Neural cell (in vitro differentiated cells): ENCODE measurements at regions not wholly inside any gene's neighbourhood (a gene's known extent, or its start where the extent isn't known, plus 50 kb on each side); places are given as distances from the start of the nearest gene placed in this dataset.

Experiments used
- H2AFZ ChIP-seq: fragments of 200-600, 300-800 bp; sonication (generic), shearing (Covaris generic); 2 replicates; pipeline ENCODE4 v1.6.0; 2014; ENCODE audit warnings: low read depth, mild to moderate bottlenecking, antibody characterized with exemption, low read length, moderate library complexity
- H3F3A ChIP-seq: fragments of 200-600 bp; shearing (Covaris generic); 2 replicates; pipeline ENCODE4 v1.6.1; 2016; ENCODE audit warnings: mild to moderate bottlenecking, moderate library complexity, mixed read lengths, antibody characterized with exemption, low read length; ENCODE audit not compliant: insufficient read depth, poor library complexity, severe bottlenecking
- H3K27ac ChIP-seq: fragments of 200-600, 300-800 bp; sonication (generic), shearing (Covaris generic); 2 replicates; pipeline ENCODE4 v1.5.1; 2014; ENCODE audit warnings: mild to moderate bottlenecking, low read length, moderate library complexity
- H3K27me3 ChIP-seq: fragments of 300-800, 200-600 bp; sonication (generic), shearing (Covaris generic); 2 replicates; pipeline ENCODE4 v1.6.0; 2014; ENCODE audit warnings: mild to moderate bottlenecking, low read depth, low read length, moderate library complexity; ENCODE audit not compliant: insufficient read depth
- H3K36me3 ChIP-seq: fragments of 300-800, 200-600 bp; sonication (generic), shearing (Covaris generic); 2 replicates; pipeline ENCODE4 v1.5.1; 2014; ENCODE audit warnings: mild to moderate bottlenecking, antibody characterized with exemption, low read length, moderate library complexity; ENCODE audit not compliant: insufficient read depth
- H3K4me2 ChIP-seq: fragments of 300-800, 200-600 bp; sonication (generic), shearing (Covaris generic); 2 replicates; pipeline ENCODE4 v1.6.0; 2014; ENCODE audit warnings: mild to moderate bottlenecking, low read length
- H3K4me3 ChIP-seq: fragments of 300-800, 200-600 bp; sonication (generic), shearing (Covaris generic); 2 replicates; pipeline ENCODE4 v1.5.1; 2014; ENCODE audit warnings: mild to moderate bottlenecking, low read length, moderate library complexity
- H3K79me2 ChIP-seq: fragments of 200-600 bp; shearing (Covaris generic); replicated peaks from 2 replicates; pipeline ENCODE4 v1.6.0; 2014; ENCODE audit warnings: mild to moderate bottlenecking, low read length, moderate library complexity; ENCODE audit not compliant: insufficient read depth
- H3K9ac ChIP-seq: fragments of 300-800, 200-600 bp; sonication (generic), shearing (Covaris generic); 2 replicates; pipeline ENCODE4 v1.6.1; 2016; ENCODE audit warnings: mild to moderate bottlenecking, low read length, mixed read lengths
- H3K9me2 ChIP-seq: fragments of 200-600 bp; shearing (Covaris generic); 2 replicates; pipeline ENCODE4 v1.6.1; 2016; ENCODE audit warnings: mild to moderate bottlenecking, low read length, mixed read lengths; ENCODE audit not compliant: insufficient read depth
- H3K9me3 ChIP-seq: fragments of 200-600, 300-800 bp; sonication (generic), shearing (Covaris generic); 2 replicates; pipeline ENCODE4 v1.6.1; 2016; ENCODE audit warnings: mild to moderate bottlenecking, mixed run types, low read length, moderate library complexity, mixed read lengths
- H4K20me1 ChIP-seq: fragments of 200-600 bp; shearing (Covaris generic); 2 replicates; pipeline ENCODE4 v1.6.1; 2016; ENCODE audit warnings: mild to moderate bottlenecking, mixed run types; ENCODE audit not compliant: insufficient read depth
- EP300 ChIP-seq: fragments of 450-650 bp; conservative IDR thresholded peaks from 2 replicates; pipeline ENCODE4 v1.6.1; 2014; ENCODE audit warnings: antibody characterized with exemption, mild to moderate bottlenecking, moderate library complexity; ENCODE audit not compliant: poor library complexity, severe bottlenecking
- EZH2 ChIP-seq: fragments of 200-600, 300-800 bp; shearing (Covaris generic), sonication (generic); IDR thresholded peaks from 2 replicates; pipeline ENCODE4 v1.6.1; 2014; ENCODE audit warnings: antibody characterized with exemption, low read length, borderline replicate concordance, mild to moderate bottlenecking; ENCODE audit not compliant: insufficient read depth, poor library complexity, severe bottlenecking
- MXI1 ChIP-seq: fragments of 450-650 bp; conservative IDR thresholded peaks from 2 replicates; pipeline ENCODE4 v1.6.1; 2014; ENCODE audit warnings: antibody characterized with exemption, mild to moderate bottlenecking; ENCODE audit not compliant: poor library complexity, severe bottlenecking
- POLR2AphosphoS5 ChIP-seq: IDR thresholded peaks from 2 replicates; pipeline ENCODE4 v1.6.1; 2012
- RAD21 ChIP-seq: fragments of 450-650 bp; conservative IDR thresholded peaks from 2 replicates; pipeline ENCODE4 v1.6.1; 2014; ENCODE audit warnings: antibody characterized with exemption, mild to moderate bottlenecking, moderate library complexity
- SMC3 ChIP-seq: fragments of 450-650 bp; conservative IDR thresholded peaks from 2 replicates; pipeline ENCODE4 v1.6.1; 2014; ENCODE audit warnings: antibody characterized with exemption, mild to moderate bottlenecking, moderate library complexity; ENCODE audit not compliant: poor library complexity
- TAF1 ChIP-seq: IDR thresholded peaks from 2 replicates; pipeline ENCODE4 v1.6.1; 2012; ENCODE audit warnings: low read depth
- TF ChIP-seq, protein P1 (sequence below): fragments of 450-650 bp; IDR thresholded peaks from 2 replicates; pipeline ENCODE4 v1.5.1; 2014; ENCODE audit warnings: antibody characterized with exemption, mild to moderate bottlenecking, moderate library complexity; ENCODE audit not compliant: poor library complexity, severe bottlenecking
- TF ChIP-seq, protein P2 (sequence below): IDR thresholded peaks from 2 replicates; pipeline ENCODE4 v1.6.1; 2012; ENCODE audit warnings: borderline replicate concordance

DNA sequence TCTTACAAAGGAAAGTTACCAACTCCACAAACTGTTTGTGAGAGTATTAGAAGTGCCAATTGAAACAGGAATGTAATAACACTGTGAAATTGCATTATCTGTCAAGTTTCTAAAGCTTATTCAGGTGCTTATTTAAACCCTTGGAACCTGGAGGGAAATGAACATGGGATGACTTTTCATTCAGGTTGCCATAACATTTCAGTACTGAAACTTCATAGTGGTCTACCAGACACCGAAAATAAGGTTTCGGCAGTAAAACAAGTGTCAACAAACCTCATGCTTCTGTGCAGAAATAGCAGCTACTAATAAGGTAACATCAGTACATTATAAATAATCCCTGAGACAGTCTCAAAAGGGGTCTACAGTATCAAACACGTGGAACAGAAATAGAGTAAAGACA is 890.7 kb upstream of the INTU start:
- TF ChIP-seq TAF1 (no peak), POLR2AphosphoS5 (no peak), MXI1 (no peak), EP300 (no peak), SMC3 (no peak), RAD21 (no peak), EZH2 (no peak)
- TF ChIP-seq, protein P1, sequence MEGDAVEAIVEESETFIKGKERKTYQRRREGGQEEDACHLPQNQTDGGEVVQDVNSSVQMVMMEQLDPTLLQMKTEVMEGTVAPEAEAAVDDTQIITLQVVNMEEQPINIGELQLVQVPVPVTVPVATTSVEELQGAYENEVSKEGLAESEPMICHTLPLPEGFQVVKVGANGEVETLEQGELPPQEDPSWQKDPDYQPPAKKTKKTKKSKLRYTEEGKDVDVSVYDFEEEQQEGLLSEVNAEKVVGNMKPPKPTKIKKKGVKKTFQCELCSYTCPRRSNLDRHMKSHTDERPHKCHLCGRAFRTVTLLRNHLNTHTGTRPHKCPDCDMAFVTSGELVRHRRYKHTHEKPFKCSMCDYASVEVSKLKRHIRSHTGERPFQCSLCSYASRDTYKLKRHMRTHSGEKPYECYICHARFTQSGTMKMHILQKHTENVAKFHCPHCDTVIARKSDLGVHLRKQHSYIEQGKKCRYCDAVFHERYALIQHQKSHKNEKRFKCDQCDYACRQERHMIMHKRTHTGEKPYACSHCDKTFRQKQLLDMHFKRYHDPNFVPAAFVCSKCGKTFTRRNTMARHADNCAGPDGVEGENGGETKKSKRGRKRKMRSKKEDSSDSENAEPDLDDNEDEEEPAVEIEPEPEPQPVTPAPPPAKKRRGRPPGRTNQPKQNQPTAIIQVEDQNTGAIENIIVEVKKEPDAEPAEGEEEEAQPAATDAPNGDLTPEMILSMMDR: no peak
- TF ChIP-seq, protein P2, sequence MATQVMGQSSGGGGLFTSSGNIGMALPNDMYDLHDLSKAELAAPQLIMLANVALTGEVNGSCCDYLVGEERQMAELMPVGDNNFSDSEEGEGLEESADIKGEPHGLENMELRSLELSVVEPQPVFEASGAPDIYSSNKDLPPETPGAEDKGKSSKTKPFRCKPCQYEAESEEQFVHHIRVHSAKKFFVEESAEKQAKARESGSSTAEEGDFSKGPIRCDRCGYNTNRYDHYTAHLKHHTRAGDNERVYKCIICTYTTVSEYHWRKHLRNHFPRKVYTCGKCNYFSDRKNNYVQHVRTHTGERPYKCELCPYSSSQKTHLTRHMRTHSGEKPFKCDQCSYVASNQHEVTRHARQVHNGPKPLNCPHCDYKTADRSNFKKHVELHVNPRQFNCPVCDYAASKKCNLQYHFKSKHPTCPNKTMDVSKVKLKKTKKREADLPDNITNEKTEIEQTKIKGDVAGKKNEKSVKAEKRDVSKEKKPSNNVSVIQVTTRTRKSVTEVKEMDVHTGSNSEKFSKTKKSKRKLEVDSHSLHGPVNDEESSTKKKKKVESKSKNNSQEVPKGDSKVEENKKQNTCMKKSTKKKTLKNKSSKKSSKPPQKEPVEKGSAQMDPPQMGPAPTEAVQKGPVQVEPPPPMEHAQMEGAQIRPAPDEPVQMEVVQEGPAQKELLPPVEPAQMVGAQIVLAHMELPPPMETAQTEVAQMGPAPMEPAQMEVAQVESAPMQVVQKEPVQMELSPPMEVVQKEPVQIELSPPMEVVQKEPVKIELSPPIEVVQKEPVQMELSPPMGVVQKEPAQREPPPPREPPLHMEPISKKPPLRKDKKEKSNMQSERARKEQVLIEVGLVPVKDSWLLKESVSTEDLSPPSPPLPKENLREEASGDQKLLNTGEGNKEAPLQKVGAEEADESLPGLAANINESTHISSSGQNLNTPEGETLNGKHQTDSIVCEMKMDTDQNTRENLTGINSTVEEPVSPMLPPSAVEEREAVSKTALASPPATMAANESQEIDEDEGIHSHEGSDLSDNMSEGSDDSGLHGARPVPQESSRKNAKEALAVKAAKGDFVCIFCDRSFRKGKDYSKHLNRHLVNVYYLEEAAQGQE: no peak
- H2AFZ ChIP-seq: no peak overlapping the region
- H3K27ac ChIP-seq: no peak overlapping the region
- H3K9me2 ChIP-seq: no peaks in the 10 kb centered on the region
- H3K9ac ChIP-seq: no peak overlapping the region
- no peak overlapping the region for H3K4me2 ChIP-seq
- H3K4me3 ChIP-seq: no peak overlapping the region
- H3K27me3 ChIP-seq: no peaks in the 10 kb centered on the region
- H3K79me2 ChIP-seq: no peaks in the 10 kb centered on the region
- H3K9me3 ChIP-seq: no peaks in the 10 kb centered on the region
- H3K36me3 ChIP-seq: no peaks in the 10 kb centered on the region
- H4K20me1 ChIP-seq: no peaks in the 10 kb centered on the region
- no peaks in the 10 kb centered on the region for H3F3A ChIP-seq

DNA sequence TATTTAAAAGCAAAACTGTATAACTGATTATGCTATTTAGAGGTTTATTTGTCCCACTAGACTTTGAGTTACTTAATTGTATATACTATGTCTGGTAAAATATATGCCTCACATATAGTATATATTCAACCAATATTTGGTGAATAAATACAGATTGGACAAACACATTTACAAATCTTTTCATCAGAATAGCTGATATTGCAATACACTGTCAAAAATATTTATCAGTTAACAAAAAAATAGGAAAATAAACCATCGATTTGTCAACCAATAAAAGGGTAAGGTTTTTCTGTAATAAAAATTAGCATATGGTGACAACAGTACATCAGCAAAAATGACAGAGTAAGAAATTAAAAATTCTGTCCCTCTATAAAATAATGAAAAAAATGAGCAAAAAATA is 889.9 kb upstream of the INTU start:
- no peak for TF ChIP-seq SMC3
- TF ChIP-seq, protein P2: no peak
- Histone ChIP-seq H3K9me2 (no peaks in the 10 kb centered on the region), H3K4me3 (no peak overlapping the region), H2AFZ (no peak overlapping the region), H3K27me3 (no peaks in the 10 kb centered on the region), H3K27ac (no peak overlapping the region), H3K9me3 (no peaks in the 10 kb centered on the region), H3K79me2 (no peaks in the 10 kb centered on the region), H3K4me2 (no peak overlapping the region), H3F3A (no peaks in the 10 kb centered on the region), H3K36me3 (no peaks in the 10 kb centered on the region), H3K9ac (no peak overlapping the region), H4K20me1 (no peaks in the 10 kb centered on the region)
